GM12892 (cell line): ENCODE measurements at regions not wholly inside any gene's neighbourhood (a gene's known extent, or its start where the extent isn't known, plus 50 kb on each side); places are given as distances from the start of the nearest gene placed in this dataset.

Experiments
- POLR2A ChIP-seq: IDR thresholded peaks from 2 replicates; pipeline ENCODE4 v1.6.1; 2011; ENCODE audit warnings: low read depth, low read length, control low read depth
- POLR2AphosphoS5 ChIP-seq: IDR thresholded peaks from 2 replicates; pipeline ENCODE4 v1.6.1; 2011; ENCODE audit warnings: low read depth, low read length, control low read depth
- TAF1 ChIP-seq: IDR thresholded peaks from 2 replicates; pipeline ENCODE4 v1.6.1; 2011; ENCODE audit warnings: low read depth, mild to moderate bottlenecking, control low read depth, low read length, borderline replicate concordance

GRCh38 chr1:200288226-200288625, 121.6 kb downstream of the ZNF281 start:
- TF ChIP-seq POLR2AphosphoS5 (no peak), POLR2A (no peak), TAF1 (no peak)
